Activated CD4-positive, alpha-beta T cell treated with anti-CD3 and anti-CD28 coated beads, Interleukin-10, Interleukin-2, amounts not matched to agents 100 ng/mL and 50 ng/mL, durations not matched to agents 16 hours and 8 hours (primary cell): ENCODE measurements at regions not wholly inside any gene's neighbourhood (a gene's known extent, or its start where the extent isn't known, plus 50 kb on each side); places are given as distances from the start of the nearest gene placed in this dataset.
"Not testable (repeated sequence)": the region's sequence is repeated elsewhere in the genome, so short reads cannot be mapped to it uniquely, and the experiment has no call there.

Experiments
- DNase-seq: peaks from one replicate; pipeline ENCODE4 v3.0.0-alpha.2; 2020

- DNase-seq, result no peak
These were observed 145.6 kb upstream of the TMTC1 start for GRCh38 chr12:29929295-29929694.

- no peak for DNase-seq
These were observed 137.6 kb upstream of the TMTC1 start for GRCh38 chr12:29921307-29921706.

GRCh38 chr12:29908157-29908556 is 124.4 kb upstream of the TMTC1 start:
- no peak for DNase-seq

- no peak for DNase-seq
These were observed 123.7 kb upstream of the TMTC1 start for GRCh38 chr12:29907461-29907860.

DNA sequence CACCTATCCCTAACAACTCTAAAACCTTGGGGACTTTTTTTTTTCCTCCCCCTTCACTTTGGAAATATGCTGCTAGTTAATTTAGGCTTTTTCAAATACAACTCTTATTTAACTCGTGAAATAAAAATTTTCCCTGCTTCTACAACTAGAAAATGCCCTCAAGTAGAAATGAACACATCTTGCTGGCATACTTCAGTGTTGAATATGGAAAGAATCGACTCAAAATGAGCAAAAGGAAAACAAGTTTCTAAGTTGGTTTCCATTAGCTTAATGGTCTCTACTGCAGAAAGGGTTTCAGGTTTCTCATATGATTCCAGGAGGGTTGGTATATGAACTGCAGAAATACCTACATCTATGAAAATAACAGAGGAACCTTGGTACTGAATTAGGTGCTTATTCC is 118.3 kb upstream of the TMTC1 start:
- DNase-seq, result no peak

DNA sequence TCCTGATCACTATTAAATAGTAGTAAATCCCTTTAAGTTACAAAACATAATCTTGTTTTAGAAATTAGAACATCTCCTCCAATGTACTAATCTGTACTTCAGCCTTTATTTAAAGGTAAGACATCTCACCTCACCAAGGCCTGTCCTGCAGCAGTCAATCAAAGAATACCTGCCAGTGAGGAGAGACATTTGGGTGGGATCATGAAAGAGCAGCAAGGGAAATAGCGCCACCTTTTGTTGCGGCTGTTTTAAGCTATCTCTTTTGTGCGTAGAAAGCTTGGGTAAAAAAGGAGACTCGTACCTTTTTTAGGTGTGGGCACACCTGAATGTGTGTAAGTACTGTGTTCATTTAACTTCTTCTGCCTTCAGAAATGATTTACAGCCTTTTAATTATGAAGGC is 117.8 kb upstream of the TMTC1 start:
- DNase-seq, result no peak

GRCh38 chr12:29899212-29899931 is 115.6 kb upstream of the TMTC1 start:
- no peak for DNase-seq

GRCh38 chr12:29895966-29896365 is 112.2 kb upstream of the TMTC1 start:
- DNase-seq, result no peak

GRCh38 chr12:29893002-29893401 is 109.3 kb upstream of the TMTC1 start:
- DNase-seq, result no peak

- DNase-seq, result no peak
These were observed 108.0 kb upstream of the TMTC1 start for GRCh38 chr12:29891792-29892191.

DNA sequence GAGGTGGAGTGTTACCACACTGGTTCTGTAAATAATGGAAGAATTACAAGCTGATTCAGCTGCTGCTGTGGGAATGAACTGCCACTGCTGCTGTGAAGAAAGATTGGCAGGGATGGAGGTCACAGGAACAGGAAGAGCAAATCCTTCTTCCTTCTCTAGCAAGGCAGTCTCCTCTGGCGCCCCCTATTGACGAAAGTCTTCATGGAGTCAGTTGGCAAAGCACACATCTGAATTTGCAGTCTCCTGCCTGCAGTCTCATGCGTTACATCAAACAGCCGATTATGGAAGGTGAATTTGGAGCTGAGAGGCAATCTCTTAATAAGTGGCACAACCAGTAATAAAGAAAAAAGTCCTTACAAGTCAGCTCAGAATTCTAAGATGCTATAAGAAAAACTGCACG is 106.0 kb upstream of the TMTC1 start:
- DNase-seq, result peak; percentile 33

- DNase-seq, result no peak
These were observed 105.0 kb upstream of the TMTC1 start for GRCh38 chr12:29888777-29889176.

GRCh38 chr12:29884957-29885356 is 101.2 kb upstream of the TMTC1 start:
- not testable (repeated sequence) for DNase-seq

DNA sequence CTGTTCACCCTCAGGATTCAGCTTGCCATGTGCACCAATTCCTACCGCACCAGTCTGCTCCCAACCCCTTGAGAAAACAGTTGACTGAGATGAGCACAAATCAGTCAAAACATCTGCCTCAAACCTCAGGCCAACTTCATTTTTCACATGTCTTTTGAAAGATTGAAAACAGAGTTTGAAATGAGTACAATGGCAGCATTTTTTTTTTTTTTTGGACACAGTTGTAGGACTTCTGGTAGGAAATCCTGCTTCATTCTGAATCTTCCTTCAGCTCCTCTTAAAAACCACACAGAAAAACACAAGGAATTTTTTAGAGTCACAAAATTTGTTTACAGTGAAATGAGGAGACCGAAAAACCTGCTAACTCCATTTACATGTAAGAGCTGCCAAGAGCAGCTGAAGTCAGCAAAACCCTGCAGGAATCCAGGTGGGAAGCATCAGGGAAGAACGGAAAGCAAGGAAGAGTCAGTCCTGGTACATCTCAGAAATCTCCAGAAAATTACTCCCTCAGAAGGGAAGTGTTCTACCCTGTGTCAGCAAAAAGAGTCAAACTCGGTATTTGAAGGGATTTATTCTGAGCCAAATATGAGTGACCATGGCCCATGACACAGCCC is 100.3 kb upstream of the TMTC1 start:
- no peak for DNase-seq

DNA sequence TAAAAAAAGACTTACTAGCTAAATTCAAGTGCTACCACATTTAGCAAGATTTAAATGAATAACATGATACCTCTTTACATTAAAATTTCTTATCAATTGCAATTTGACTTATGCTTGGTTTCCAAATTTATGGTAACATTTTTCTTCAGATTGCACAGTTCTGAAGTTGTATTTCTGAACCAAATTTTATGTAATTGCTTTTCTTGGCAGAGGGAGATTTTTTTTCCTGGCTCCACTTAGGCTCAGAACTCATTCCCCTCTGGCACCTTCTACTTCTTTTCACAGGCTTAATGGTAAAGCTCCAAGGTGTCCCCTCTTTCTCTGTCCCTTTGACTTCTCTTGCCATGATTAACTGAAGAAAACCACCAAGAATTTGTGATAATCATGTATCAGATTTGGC is 99.8 kb upstream of the TMTC1 start:
- DNase-seq, result no peak

GRCh38 chr12:29882846-29883245 is 99.1 kb upstream of the TMTC1 start:
- DNase-seq, result no peak

DNA sequence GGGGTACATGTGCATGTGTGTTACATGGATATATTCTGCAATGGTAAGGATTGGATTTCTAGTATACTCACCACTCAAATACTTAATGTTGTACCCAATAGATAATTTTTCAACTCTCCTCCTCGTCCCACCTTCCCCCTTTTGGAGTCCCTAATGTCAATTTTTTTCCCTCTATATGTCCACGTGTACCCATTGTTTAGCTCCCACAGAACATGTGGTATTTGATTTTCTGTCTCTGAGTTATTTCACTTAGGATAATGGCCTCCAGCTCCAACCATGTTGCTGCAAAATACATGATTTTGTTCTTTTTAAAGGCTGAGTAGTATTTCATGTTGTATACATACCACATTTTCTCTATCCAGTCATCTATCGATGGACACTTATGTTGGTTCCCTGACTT is 97.2 kb upstream of the TMTC1 start:
- DNase-seq, result no peak

- DNase-seq, result no peak
These were observed 96.0 kb upstream of the TMTC1 start for GRCh38 chr12:29879606-29880308.

DNA sequence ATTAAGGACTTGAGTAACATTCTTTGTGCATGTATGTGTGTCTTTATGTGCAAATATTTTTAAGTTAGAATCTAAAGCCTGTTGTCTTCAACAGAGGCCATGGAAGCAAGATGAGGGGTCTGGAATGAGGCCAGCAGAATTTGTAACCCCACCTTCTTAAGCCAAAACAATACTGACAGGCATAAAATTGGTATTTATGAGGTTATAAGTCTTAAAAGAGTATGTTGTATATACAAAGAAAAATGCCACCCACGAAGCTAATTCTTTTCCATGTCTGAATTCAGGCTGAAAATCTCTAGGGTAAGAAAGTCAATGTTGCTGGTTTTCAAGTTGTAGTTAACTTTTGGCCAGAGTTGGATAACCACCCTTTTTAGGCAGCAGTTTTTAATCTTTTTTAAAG is 86.2 kb upstream of the TMTC1 start:
- DNase-seq, result no peak

- DNase-seq, result no peak
These were observed 84.1 kb upstream of the TMTC1 start for GRCh38 chr12:29867823-29868222.

DNA sequence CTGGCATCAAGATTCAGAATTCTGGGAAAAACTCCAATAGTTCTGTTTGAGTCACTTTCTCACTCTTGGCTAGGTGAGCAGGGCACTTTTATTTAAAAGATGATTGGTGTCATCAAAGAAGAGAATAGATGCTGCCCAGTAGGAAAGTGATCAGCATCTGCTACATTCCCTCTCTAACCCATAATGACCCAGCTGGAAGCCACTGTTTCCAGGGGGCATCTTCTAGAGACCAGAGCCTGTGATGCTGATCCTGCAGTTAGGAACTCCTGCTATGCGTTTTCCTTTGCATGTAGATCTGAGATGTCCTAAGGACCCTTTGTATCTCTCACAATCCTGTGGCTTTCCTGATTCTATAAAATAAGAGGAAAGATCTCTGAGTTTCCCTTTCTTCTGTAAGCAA is 79.9 kb upstream of the TMTC1 start:
- no peak for DNase-seq

DNA sequence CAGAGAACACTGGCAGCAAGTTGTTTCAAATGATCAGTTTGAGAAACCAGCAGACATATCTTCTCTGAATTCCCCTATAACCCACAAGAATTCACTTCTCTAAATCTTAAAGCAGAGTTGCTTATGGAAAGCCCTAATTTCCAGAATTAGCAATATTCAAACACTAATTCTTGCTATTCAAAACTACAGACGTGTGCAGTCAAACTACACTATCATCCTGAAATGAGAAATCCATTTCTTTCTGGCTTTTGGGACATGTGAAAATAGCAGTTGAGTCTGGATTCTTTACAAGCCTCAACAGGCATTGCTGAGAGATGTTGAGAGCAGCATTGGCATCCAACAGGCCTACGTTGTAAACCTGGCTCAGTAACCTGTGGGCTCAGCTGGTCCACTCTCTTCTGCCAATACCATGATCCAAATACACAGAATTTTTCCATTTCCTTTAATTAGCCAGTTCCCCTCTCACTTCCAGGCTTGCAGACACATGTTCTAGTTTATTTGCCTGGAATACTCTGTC is 74.6 kb upstream of the TMTC1 start:
- DNase-seq, result no peak

GRCh38 chr12:29847246-29847645 is 63.5 kb upstream of the TMTC1 start:
- DNase-seq, result no peak

DNA sequence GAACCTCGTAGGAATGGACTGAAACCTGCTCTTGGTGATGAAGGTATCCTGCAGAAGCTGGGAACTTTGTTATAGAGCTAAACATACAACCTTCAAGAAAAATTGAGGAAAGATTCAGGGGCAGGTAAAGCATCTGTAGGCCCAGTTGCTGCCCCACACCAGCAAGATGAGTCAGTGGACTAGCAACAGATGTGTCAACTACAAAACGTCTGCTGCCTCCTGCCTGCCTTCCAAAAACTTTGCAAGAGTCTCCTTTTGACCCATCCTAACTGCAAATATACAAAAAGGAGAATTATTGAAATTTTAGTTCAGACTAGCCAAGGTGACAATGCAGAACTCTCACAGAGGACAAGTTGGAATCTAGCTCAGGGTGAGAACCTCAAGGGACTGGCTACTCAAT is 60.9 kb upstream of the TMTC1 start:
- no peak for DNase-seq
